ENCODE measurements at regions not wholly inside any gene's neighbourhood (a gene's known extent, or its start where the extent isn't known, plus 50 kb on each side); places are given as distances from the start of the nearest gene placed in this dataset.
A peak's percentile ranks its signal among the peaks of the same experiment; 100 is the strongest.

- intact Hi-C loops (cut with DNase I) = no loop called here
- Histone ChIP-seq H3K4me3 (ENCODE audit: low read length) (no peak overlapping the region), H3K27me3 (ENCODE audit: control insufficient read depth, insufficient read depth) (no peaks in the 10 kb centered on the region), H3K27ac (ENCODE audit: low read length) (no peak overlapping the region), H3K4me1 (ENCODE audit: control insufficient read depth, insufficient read depth, low read length) (no peaks in the 10 kb centered on the region), H3K9me3 (ENCODE audit: control insufficient read depth, low read length) (no peaks in the 10 kb centered on the region)
- ATAC-seq (no peak), DNase-seq (no peak)
- 90% methylated on average over 1 of the region's 1 CpG for WGBS
Measured at GRCh38 chr4:13763707-13764106, 136.2 kb upstream of the BOD1L1 start.

DNA sequence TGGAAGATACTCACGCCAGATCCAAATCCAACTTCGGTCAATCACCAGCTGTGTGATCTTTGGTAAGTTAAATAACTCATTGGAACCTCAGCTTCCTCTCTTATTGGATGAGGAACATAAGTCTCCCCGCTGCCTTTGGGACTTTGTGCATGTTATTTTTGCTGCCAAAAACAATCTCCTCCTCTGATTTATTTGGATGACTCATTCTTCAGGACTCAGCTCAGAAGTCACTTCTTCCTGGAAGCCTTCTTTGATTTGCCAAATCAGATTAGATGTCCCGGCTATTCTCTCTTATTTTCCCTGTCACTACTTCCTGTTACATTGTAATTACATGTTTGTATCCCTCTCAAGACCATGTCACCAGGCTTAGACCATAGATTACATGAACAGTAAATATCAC lies 138.0 kb upstream of the BOD1L1 start:
- intact Hi-C loops (cut with DNase I) = no loop called here
- Histone ChIP-seq H3K4me1 (ENCODE audit: control insufficient read depth, insufficient read depth, low read length) (no peaks in the 10 kb centered on the region), H3K27ac (ENCODE audit: low read length) (no peak overlapping the region), H3K4me3 (ENCODE audit: low read length) (no peak overlapping the region), H3K9me3 (ENCODE audit: control insufficient read depth, low read length) (no peaks in the 10 kb centered on the region), H3K27me3 (ENCODE audit: control insufficient read depth, insufficient read depth) (no peaks in the 10 kb centered on the region)
- 58% methylated on average over 4 of the region's 4 CpGs for WGBS
- ATAC-seq (no peak), DNase-seq (no peak)

- Histone ChIP-seq H3K27ac (ENCODE audit: low read length) (no peak overlapping the region), H3K9me3 (ENCODE audit: control insufficient read depth, low read length) (no peaks in the 10 kb centered on the region), H3K27me3 (ENCODE audit: control insufficient read depth, insufficient read depth) (no peaks in the 10 kb centered on the region), H3K4me3 (ENCODE audit: low read length) (no peak overlapping the region), H3K4me1 (ENCODE audit: control insufficient read depth, insufficient read depth, low read length) (no peaks in the 10 kb centered on the region)
- ATAC-seq = no peak
- WGBS = 69% methylated on average over 11 of the region's 11 CpGs
- intact Hi-C loops (cut with DNase I) = no loop called here
- DNase-seq = peak in 1 of 3 donors; percentile 4
Measured at GRCh38 chr4:13766761-13767540, 139.4 kb upstream of the BOD1L1 start.

- no peak for DNase-seq
- no peaks in the 10 kb centered on the region for H3K4me1 ChIP-seq (ENCODE audit: control insufficient read depth, insufficient read depth, low read length)
- no peaks in the 10 kb centered on the region for H3K9me3 ChIP-seq (ENCODE audit: control insufficient read depth, low read length)
- H3K4me3 ChIP-seq (ENCODE audit: low read length) = no peak overlapping the region
- 44% methylated on average over 1 of the region's 1 CpG for WGBS
- H3K27me3 ChIP-seq (ENCODE audit: control insufficient read depth, insufficient read depth) = no peaks in the 10 kb centered on the region
- intact Hi-C loops (cut with DNase I) = no loop called here
- no peak overlapping the region for H3K27ac ChIP-seq (ENCODE audit: low read length)
- ATAC-seq = no peak
Measured at GRCh38 chr4:13777341-13777740, 149.8 kb upstream of the BOD1L1 start.

DNA sequence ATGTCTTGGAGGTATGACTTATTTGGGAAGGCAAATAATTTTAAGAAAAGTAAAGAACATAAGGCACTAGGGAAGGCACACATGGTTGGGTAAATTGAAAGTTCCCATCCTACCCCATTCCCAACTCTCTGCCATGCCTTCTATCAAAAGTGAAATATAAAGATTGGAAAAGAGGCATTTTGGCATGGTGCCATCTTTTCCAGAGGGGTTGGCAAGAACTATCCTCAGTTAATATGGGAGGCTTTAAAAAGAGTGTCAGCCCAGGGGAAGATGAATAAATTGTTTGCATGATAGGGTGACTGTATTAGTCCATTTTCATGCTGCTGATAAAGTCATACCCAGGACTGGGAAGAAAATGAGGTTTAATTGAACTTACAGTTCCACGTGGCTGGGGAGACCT lies 150.8 kb upstream of the BOD1L1 start:
- 73% methylated on average over 1 of the region's 1 CpG for WGBS
- H3K27me3 ChIP-seq (ENCODE audit: control insufficient read depth, insufficient read depth) = no peaks in the 10 kb centered on the region

DNA sequence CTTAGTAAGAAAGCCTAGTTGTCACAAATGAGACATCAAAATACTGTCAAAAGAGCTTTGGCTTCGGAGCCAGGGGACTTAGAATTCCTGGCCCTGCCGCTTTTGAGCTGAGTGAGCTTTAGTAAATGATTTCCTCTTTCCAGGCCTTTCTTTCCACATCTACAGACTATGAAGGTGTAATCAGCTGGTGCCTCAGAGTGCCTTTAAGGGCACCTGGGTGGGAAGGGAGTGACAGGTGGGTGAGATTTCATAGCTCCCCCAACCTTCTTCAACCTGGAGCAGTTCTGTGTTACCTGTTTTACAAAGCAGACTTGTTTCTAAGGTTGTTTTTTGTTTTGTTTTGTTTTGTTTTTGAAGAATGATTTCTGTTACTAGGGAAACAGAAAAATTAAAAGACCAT lies 154.7 kb upstream of the BOD1L1 start:
- no peaks in the 10 kb centered on the region for H3K9me3 ChIP-seq (ENCODE audit: control insufficient read depth, low read length)
- no peak overlapping the region for H3K4me3 ChIP-seq (ENCODE audit: low read length)
- DNase-seq (no peak), ATAC-seq (no peak)
- no peaks in the 10 kb centered on the region for H3K27me3 ChIP-seq (ENCODE audit: control insufficient read depth, insufficient read depth)
- H3K27ac ChIP-seq (ENCODE audit: low read length) = no peak overlapping the region
- intact Hi-C loops (cut with DNase I) = no loop called here
- no peaks in the 10 kb centered on the region for H3K4me1 ChIP-seq (ENCODE audit: control insufficient read depth, insufficient read depth, low read length)
- WGBS = 87% methylated on average over 2 of the region's 2 CpGs

More for the DNA sequence above, 150.8 kb upstream of the BOD1L1 start:
- H3K9me3 ChIP-seq (ENCODE audit: control insufficient read depth, low read length) = no peaks in the 10 kb centered on the region
- no peak overlapping the region for H3K4me3 ChIP-seq (ENCODE audit: low read length)
- DNase-seq (no peak), ATAC-seq (no peak)
- intact Hi-C loops (cut with DNase I) = no loop called here
- H3K27ac ChIP-seq (ENCODE audit: low read length) = no peak overlapping the region
- H3K4me1 ChIP-seq (ENCODE audit: control insufficient read depth, insufficient read depth, low read length) = no peaks in the 10 kb centered on the region

- WGBS = 29% methylated on average over 8 of the region's 8 CpGs
Measured at GRCh38 chr4:13783800-13784411, 156.4 kb upstream of the BOD1L1 start.

GRCh38 chr4:13793020-13793710 lies 165.6 kb upstream of the BOD1L1 start:
- no peak overlapping the region for H3K4me3 ChIP-seq (ENCODE audit: low read length)
- ATAC-seq (no peak), DNase-seq (no peak)
- no peaks in the 10 kb centered on the region for H3K27me3 ChIP-seq (ENCODE audit: control insufficient read depth, insufficient read depth)
- 48% methylated on average over 5 of the region's 5 CpGs for WGBS
- no peaks in the 10 kb centered on the region for H3K4me1 ChIP-seq (ENCODE audit: control insufficient read depth, insufficient read depth, low read length)
- intact Hi-C loops (cut with DNase I) = no loop called here
- H3K9me3 ChIP-seq (ENCODE audit: control insufficient read depth, low read length) = no peaks in the 10 kb centered on the region
- no peak overlapping the region for H3K27ac ChIP-seq (ENCODE audit: low read length)

More at GRCh38 chr4:13783800-13784411, 156.4 kb upstream of the BOD1L1 start:
- no peaks in the 10 kb centered on the region for H3K9me3 ChIP-seq (ENCODE audit: control insufficient read depth, low read length)
- intact Hi-C loops (cut with DNase I) = no loop called here
- no peaks in the 10 kb centered on the region for H3K4me1 ChIP-seq (ENCODE audit: control insufficient read depth, insufficient read depth, low read length)
- ATAC-seq (no peak), DNase-seq (peak in 1 of 3 donors; percentile 12)
- H3K4me3 ChIP-seq (ENCODE audit: low read length) = no peak overlapping the region
- no peak overlapping the region for H3K27ac ChIP-seq (ENCODE audit: low read length)
- no peaks in the 10 kb centered on the region for H3K27me3 ChIP-seq (ENCODE audit: control insufficient read depth, insufficient read depth)

DNA sequence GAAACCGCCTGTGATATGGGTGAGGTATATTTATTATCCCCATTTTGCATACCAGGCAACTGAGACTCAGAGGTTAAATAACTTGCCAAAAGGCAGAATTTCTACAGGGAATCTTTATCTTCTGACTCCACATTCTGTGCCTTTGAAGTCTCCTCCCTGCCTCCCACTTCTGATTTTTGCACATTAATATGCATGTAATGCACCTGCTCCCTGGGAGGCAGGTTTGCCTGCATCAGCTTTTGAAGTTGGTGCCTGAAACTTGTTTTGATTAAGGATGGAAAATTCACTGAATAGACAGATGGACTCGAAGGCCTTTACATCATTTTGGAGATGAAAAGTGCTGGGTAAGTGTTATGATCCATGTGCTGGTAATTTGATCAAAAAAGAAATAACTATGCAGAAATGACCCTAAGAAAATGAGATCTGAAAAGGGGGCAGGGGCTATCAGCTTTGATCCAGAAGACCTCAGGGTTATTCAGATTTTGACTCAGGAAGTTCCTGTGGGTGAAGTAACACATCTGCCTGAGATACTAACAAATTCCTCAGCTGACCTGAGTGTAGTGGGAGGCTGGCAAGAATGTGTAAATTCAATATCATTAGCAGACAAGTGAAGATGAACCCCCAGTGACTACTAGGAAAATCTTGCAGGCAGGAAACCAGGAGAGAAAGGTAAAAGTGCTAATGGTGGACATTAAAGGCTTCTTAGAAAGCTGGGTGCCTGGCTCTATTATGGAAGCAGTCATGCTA lies 167.5 kb upstream of the BOD1L1 start:
- 66% methylated on average over 2 of the region's 2 CpGs for WGBS
- ATAC-seq (no peak), DNase-seq (no peak)
- H3K4me3 ChIP-seq (ENCODE audit: low read length) = no peak overlapping the region
- H3K9me3 ChIP-seq (ENCODE audit: control insufficient read depth, low read length) = no peaks in the 10 kb centered on the region
- no peak overlapping the region for H3K27ac ChIP-seq (ENCODE audit: low read length)
- no peaks in the 10 kb centered on the region for H3K4me1 ChIP-seq (ENCODE audit: control insufficient read depth, insufficient read depth, low read length)
- intact Hi-C loops (cut with DNase I) = no loop called here
- no peaks in the 10 kb centered on the region for H3K27me3 ChIP-seq (ENCODE audit: control insufficient read depth, insufficient read depth)

DNA sequence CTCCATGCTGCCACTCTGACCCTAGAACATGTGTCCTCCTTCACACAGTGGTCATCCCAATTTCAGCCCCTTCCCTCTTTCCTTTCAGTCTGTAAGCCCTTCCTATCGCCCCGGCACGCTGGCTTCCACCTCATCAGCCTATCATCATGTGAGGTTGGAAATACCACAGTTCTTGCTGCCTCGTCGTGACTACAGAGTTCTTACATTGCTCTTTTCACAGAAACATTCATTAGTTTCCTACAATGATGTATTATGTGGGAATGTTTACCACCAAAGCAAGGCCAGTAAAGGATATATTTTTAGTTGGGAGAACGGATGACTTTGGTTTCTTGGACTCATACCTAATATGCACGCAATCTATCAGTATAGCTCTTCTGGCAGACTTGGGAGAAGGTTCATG lies 169.5 kb upstream of the BOD1L1 start:
- no peak overlapping the region for H3K27ac ChIP-seq (ENCODE audit: low read length)
- no peak overlapping the region for H3K4me3 ChIP-seq (ENCODE audit: low read length)
- intact Hi-C loops (cut with DNase I) = no loop called here
- 84% methylated on average over 7 of the region's 7 CpGs for WGBS
- DNase-seq (no peak), ATAC-seq (no peak)
- no peaks in the 10 kb centered on the region for H3K4me1 ChIP-seq (ENCODE audit: control insufficient read depth, insufficient read depth, low read length)
- no peaks in the 10 kb centered on the region for H3K9me3 ChIP-seq (ENCODE audit: control insufficient read depth, low read length)
- H3K27me3 ChIP-seq (ENCODE audit: control insufficient read depth, insufficient read depth) = no peaks in the 10 kb centered on the region

DNA sequence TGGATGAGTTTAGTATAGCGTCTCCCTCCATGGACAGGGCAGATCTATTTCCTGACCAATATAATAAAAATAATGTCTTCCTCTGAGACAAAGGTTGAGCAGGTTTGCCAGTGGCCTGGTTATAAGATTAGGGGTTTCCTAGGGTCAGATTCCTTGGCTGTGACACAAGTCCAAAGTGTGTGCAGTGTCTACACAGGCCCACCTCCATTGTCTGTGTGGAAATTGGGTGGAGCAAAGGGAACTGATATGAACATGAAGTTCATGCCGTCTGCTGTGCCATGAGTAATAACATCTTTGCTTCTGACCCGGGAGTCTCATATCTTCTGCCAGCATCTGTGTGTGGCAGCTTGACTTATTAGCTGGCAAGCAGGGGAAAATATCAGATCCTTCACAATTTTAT lies 187.7 kb upstream of the BOD1L1 start:
- Histone ChIP-seq H3K9me3 (ENCODE audit: control insufficient read depth, low read length) (no peaks in the 10 kb centered on the region), H3K4me3 (ENCODE audit: low read length) (no peak overlapping the region), H3K27ac (ENCODE audit: low read length) (no peak overlapping the region), H3K27me3 (ENCODE audit: control insufficient read depth, insufficient read depth) (no peaks in the 10 kb centered on the region), H3K4me1 (ENCODE audit: control insufficient read depth, insufficient read depth, low read length) (no peaks in the 10 kb centered on the region)
- DNase-seq (no peak), ATAC-seq (no peak)
- 62% methylated on average over 3 of the region's 3 CpGs for WGBS
- intact Hi-C loops (cut with DNase I) = no loop called here

Data from right cardiac atrium (tissue), 5 donors.